Esophagus mucosa (tissue), 1 donor: ENCODE measurements at regions not wholly inside any gene's neighbourhood (a gene's known extent, or its start where the extent isn't known, plus 50 kb on each side); places are given as distances from the start of the nearest gene placed in this dataset.
"Not testable (repeated sequence)": the region's sequence is repeated elsewhere in the genome, so short reads cannot be mapped to it uniquely, and the experiment has no call there.

Experiments
- ATAC-seq: fragments of 200-7000 bp; cut with Tn5 transposase; one replicate; pipeline ENCODE4 v1.9.1; 2020
- donor health status: DM: yes; HTN: yes; CAD: no.

DNA sequence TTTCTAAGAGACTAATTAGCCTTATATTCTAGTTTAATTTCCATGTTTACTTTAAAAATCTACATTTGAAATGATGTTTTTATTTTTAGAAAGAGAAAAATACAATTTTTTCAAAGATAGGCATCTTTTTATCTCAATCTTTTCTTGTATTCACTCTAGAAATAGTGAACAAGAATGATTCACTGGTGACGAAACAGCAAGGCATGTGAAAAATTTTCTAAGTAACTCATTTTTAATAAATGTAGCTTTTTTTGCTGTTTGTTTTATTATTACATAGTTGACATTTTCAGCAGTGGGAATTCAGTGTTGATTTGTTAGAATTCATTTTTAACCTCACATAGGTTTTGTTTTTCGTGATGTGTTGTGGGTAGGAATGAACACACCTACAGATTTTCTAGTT is 1226.4 kb downstream of the NSUN3 start:
- ATAC-seq, result no peak

GRCh38 chr3:95297581-95297980 is 1234.7 kb downstream of the NSUN3 start:
- ATAC-seq, result no peak

DNA sequence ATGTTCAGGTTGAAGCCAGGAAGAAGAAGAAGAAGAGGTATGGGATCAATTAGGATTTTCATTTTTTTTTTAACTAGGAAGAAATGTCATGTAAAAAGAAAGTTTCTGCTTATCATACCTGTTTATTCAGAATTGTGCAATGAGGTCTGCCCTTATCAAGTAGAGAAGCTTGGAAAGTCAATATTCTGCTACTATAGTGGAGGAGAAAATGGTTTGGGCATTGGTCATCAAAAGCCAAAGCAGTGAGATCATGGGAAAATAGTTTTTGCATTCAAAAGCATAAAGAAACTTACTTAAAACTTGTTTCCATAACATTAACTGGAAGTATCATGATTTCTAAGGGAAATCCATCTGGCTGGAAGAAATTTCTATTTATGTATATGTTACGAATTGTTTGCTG is 1239.2 kb downstream of the NSUN3 start:
- no peak for ATAC-seq

GRCh38 chr3:95310560-95310959 is 1247.7 kb downstream of the NSUN3 start:
- no peak for ATAC-seq

DNA sequence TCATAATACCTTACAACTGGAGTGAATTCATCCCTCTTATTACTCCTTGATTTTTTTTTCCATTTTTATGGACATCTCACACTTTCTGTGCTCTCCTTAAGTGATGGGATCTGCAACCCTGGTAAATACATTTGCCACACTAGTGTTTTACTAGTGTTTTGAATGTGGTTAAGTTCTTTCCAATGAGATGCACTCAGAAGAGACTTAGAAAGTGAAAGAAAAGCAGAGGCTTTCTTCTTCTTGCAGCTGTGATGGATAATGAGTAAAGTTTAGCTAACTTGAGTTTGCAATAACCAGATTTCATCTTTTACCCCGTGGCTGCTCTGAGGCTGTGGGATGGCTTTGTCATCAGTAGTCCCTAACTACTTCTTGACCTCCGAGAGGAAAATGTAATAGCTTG is 1248.4 kb downstream of the NSUN3 start:
- no peak for ATAC-seq

GRCh38 chr3:95312650-95313049 is 1249.8 kb downstream of the NSUN3 start:
- ATAC-seq, result no peak

DNA sequence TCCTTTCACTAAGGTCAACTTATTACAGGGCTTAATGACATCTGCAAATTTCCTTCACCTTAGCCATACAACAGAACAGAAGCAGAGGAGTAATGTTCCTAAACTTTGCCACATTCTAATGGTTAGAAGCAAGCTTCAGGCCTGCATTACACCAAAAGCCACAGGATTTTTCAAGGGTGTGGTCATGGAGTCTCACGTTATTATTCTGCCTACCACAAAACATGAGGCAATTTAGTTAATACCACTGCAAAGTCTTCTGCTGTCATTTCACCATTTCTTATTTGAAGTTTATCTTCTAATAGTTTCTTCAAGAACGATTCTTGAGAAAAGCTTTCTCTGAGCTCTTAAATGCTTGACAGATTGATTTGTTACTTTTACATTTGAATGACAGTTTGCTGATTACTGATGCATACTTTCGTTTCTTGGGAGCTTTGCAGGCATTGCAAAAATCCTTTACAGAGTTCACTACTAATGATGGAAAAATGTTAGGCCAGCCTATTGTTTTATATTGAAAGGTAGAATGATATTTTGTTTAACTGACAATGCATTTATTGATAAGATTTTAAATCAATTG is 1257.1 kb downstream of the NSUN3 start:
- ATAC-seq, result no peak

GRCh38 chr3:95327478-95327877 is 1264.6 kb downstream of the NSUN3 start:
- ATAC-seq, result no peak

GRCh38 chr3:95333826-95334225 is 1271.0 kb downstream of the NSUN3 start:
- no peak for ATAC-seq

- no peak for ATAC-seq
Observed at GRCh38 chr3:95334461-95334860, 1271.6 kb downstream of the NSUN3 start.

DNA sequence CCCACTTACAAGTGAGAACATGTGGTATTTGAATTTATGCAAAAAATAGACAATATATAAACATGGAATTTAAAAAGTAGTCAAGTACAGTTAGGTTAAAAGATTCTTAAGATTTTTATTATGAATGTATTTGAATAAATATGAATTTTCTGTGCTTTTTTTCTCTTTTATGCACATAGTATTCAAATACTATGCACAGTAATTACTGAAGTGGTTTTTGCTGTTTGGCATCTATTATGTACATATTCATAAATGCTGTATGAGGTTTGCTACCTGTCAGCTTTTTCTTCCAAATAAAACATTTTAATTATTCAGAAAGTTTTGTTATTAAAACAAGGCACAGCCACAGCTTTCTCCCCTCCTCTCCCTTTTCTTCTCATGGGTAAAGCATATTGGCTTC is 1272.7 kb downstream of the NSUN3 start:
- no peak for ATAC-seq

DNA sequence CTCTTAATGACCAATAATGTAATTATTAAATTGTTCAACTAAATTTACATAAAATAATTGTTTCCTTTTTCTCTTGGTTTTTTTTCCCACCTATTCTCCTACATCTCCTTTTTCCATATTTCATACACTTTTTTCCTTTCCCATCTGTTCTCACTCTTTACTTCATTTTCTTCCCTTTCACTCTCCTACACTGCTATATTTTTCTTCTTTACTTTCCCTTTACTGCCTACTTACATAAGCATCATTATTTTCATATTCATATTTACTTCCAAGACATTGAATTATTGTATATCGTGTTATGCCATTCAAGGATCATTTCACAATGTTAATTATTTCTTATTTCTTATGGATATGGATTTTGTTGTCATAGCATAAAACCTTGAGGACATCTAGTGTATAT is 1275.6 kb downstream of the NSUN3 start:
- no peak for ATAC-seq

DNA sequence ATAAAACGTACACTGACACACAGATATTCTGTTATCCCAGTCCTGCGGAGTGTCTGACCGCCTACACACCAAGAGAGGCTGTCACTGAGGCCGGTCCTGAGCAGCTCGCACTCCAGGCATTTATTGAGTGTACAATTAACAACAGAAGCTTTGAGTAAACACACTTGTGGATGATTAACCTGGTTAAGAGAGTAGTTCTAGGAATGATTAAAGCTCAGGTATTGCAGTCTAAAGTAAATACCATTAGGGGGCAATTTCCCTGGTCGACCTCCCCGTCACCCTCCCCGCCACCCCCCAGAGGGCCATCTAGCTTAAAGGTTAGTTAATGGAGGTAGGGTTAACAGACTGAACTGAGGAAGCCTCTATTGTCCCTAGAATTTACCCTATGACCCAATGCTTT is 1278.5 kb downstream of the NSUN3 start:
- no peak for ATAC-seq

- ATAC-seq, result no peak
Observed at GRCh38 chr3:95343228-95343627, 1280.4 kb downstream of the NSUN3 start.

GRCh38 chr3:95343767-95344166 is 1280.9 kb downstream of the NSUN3 start:
- ATAC-seq, result no peak

- ATAC-seq, result not testable (repeated sequence)
Observed at GRCh38 chr3:95347936-95348335, 1285.1 kb downstream of the NSUN3 start.

DNA sequence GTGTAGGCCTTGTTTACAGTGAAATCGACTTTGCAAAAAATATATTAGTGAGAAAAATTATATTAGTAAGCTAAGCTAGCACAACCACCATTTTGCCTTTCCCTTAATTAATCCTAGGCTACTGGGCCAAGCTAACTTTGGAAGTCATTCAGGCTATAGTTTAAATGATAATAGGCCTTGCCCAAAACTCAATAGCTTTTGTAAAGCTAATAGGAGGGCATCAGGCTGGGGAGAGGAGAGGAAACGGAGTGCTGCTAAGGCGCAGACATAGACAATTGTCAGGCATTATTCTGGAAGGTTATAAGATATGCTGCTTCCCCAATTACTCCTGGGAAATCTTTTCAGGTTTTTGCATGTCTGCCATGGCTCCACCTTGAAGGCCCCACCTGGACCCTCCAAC is 1286.0 kb downstream of the NSUN3 start:
- ATAC-seq, result no peak

- ATAC-seq, result no peak
Observed at GRCh38 chr3:95350049-95350448, 1287.2 kb downstream of the NSUN3 start.

DNA sequence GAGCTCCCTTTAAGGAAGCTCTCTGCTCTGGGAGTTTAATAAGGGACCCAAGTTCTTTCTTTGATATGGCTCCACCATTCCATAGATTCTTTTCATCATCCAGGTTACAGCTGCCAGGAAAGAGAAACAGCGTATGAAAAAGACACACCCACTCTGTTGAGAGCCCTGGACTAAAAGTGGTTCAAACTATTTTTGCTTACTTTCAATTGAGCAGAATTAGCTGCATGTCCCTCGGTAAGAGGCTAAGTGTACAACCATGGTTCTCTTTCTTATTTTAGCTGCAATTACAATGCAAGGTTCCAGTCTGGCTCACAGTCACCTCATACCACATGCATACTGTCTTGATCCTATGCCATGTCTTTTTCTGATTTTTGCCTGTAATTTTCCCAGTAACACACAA is 1288.3 kb downstream of the NSUN3 start:
- ATAC-seq, result no peak

DNA sequence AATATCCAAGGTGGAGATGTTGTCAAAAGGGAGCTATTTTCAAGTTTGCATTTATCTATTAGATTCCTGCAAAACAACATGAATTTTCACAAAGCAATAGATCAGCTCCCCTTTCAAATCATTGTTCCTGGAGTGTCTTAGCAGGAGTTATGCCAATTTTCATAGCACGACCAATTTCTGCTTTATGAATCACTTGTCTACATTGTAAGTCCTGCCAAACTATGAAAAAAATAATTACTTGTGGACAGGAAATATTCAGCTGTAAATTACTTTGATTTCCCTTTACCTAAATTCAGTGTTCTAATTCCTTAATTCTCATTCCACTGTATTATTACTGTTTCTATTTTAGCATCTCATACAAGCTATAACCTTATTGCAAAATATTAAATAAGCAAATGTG is 1289.6 kb downstream of the NSUN3 start:
- no peak for ATAC-seq

DNA sequence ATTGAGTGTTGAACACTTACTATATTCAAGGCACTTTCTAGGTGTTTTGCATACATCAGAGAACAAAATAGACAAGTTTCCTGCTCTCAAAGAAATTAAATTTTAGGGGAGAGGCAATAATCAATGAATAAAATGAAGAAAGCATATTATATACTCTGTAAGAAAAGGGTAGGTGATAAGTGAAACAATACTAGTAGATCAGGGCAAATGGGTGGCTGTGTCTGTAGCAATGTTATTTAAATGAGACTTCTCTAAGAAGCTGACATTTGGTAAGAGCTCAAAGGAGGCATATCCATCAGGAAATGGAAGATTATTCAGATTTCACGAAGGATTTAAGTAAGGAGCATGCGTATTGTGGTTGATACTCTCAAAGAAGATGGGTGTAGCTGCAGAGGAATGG is 1291.6 kb downstream of the NSUN3 start:
- no peak for ATAC-seq

GRCh38 chr3:95356764-95357501 is 1294.1 kb downstream of the NSUN3 start:
- ATAC-seq, result no peak

GRCh38 chr3:95387242-95388021 is 1324.6 kb downstream of the NSUN3 start:
- no peak for ATAC-seq

DNA sequence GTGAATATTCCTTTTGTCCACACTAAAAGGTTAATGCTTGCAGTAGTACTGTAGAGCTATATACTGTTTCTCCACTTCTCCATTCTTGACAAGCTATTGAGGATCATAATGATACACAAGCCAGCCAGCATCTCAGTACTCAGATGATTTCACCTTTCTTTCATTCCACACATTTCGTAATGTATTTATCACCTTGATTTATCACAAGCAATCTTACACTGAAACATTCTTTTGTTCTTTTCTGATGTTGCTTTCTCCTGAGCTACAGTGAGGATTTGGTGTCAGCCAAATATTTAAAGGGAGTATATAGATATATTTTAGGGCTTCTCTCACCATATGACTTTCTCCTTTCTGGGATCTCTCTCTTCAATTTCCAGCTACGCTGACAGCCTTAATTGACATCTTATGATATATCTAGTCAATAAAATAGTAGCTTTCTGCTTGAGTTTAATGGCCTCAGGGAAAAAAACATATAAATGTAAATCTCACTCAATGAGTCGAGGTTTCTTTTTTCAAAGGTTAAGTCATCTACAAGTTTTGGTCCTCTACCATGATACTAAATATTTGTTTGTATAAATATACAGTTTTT is 1327.0 kb downstream of the NSUN3 start:
- no peak for ATAC-seq
